HEK293T (cell line): ENCODE measurements at regions not wholly inside any gene's neighbourhood (a gene's known extent, or its start where the extent isn't known, plus 50 kb on each side); places are given as distances from the start of the nearest gene placed in this dataset.

Experiments used
- ARNT ChIP-seq: fragments of 450-650 bp; IDR thresholded peaks from 2 replicates; pipeline ENCODE4 v1.6.1; 2017; ENCODE audit warnings: mild to moderate bottlenecking
- BHLHE40 ChIP-seq: fragments of 450-650 bp; IDR thresholded peaks from 2 replicates; pipeline ENCODE4 v1.6.1; 2016; ENCODE audit warnings: mild to moderate bottlenecking, moderate library complexity, borderline replicate concordance
- ELF4 ChIP-seq: fragments of 450-650 bp; IDR thresholded peaks from 2 replicates; pipeline ENCODE4 v1.6.1; 2017; ENCODE audit warnings: antibody characterized with exemption
- FOXA1 ChIP-seq: fragments of 450-650 bp; IDR thresholded peaks from 2 replicates; pipeline ENCODE4 v1.6.1; 2016; ENCODE audit warnings: mild to moderate bottlenecking
- FOXK2 ChIP-seq: fragments of 450-650 bp; IDR thresholded peaks from 2 replicates; pipeline ENCODE4 v1.6.1; 2016; ENCODE audit warnings: mild to moderate bottlenecking
- FOXM1 ChIP-seq: fragments of 450-650 bp; IDR thresholded peaks from 2 replicates; pipeline ENCODE4 v1.6.1; 2017; ENCODE audit warnings: mild to moderate bottlenecking, borderline replicate concordance
- L3MBTL2 ChIP-seq: fragments of 450-650 bp; conservative IDR thresholded peaks from 2 replicates; pipeline ENCODE4 v1.6.1; 2016; ENCODE audit warnings: mild to moderate bottlenecking
- LEF1 ChIP-seq: fragments of 450-650 bp; IDR thresholded peaks from 2 replicates; pipeline ENCODE4 v1.6.1; 2017; ENCODE audit warnings: mild to moderate bottlenecking, borderline replicate concordance
- NFRKB ChIP-seq: fragments of 450-650 bp; IDR thresholded peaks from 2 replicates; pipeline ENCODE4 v1.6.1; 2016; ENCODE audit warnings: mild to moderate bottlenecking, moderate library complexity
- SP1 ChIP-seq: fragments of 450-650 bp; IDR thresholded peaks from 2 replicates; pipeline ENCODE4 v1.6.1; 2017
- SUZ12 ChIP-seq: fragments of 450-650 bp; IDR thresholded peaks from 2 replicates; pipeline ENCODE4 v1.6.1; 2016; ENCODE audit warnings: mild to moderate bottlenecking
- ZNF384 ChIP-seq: fragments of 450-650 bp; IDR thresholded peaks from 2 replicates; pipeline ENCODE4 v1.6.1; 2016

DNA sequence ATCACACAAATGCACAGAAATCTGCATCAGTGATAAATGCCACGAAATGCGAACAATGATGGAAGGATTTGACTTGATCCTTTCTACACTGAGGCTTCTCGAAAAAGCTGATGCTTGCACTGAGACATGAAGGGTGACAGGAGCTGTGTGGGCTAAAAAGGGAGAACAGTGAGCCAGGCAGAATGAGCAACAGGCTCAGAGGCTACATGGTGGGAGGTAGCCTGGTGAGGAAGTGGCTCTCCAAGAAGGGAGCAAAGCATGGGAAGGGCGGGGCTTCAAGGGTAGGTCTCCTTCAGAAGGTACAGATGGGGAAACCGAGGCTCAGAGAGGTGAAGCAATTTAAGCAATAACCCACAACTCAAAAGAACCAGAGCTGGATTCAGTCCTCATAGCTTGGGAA, 82.4 kb downstream of the TRIM43 start:
- no peak for TF ChIP-seq FOXA1
- no peak for TF ChIP-seq ELF4
- TF ChIP-seq SP1, result no peak
- no peak for TF ChIP-seq NFRKB
- no peak for TF ChIP-seq FOXM1
- no peak for TF ChIP-seq ZNF384
- no peak for TF ChIP-seq BHLHE40
- no peak for TF ChIP-seq L3MBTL2
- no peak for TF ChIP-seq ARNT
- TF ChIP-seq FOXK2, result no peak
- no peak for TF ChIP-seq LEF1
- no peak for TF ChIP-seq SUZ12
